PC-3 (cell line): ENCODE measurements at regions not wholly inside any gene's neighbourhood (a gene's known extent, or its start where the extent isn't known, plus 50 kb on each side); places are given as distances from the start of the nearest gene placed in this dataset.

Source experiments
- ATAC-seq: fragments of 200-7000 bp; cut with Tn5 transposase; 2 replicates; pipeline ENCODE4 v1.9.1; 2020; ENCODE audit warnings: mild to moderate bottlenecking, moderate library complexity
- BruUV-seq: library from RNA; stranded (reverse); fragments of 400-500 nt; replicated peaks from 2 replicates; lab custom pipeline; 2021; lab: Mats Ljungman, UMichigan
- CTCF ChIA-PET: fragments of 300-600 bp; sonication (Branson Sonifier 250); formaldehyde crosslinking; loops from one replicate; lab custom pipeline; 2022; ENCODE audit warnings: antibody characterized with exemption; lab: Charles Lee
- POLR2A ChIA-PET: fragments of 300-600 bp; sonication (Branson Sonifier 250); formaldehyde crosslinking; loops from one replicate; lab custom pipeline; 2022; ENCODE audit warnings: antibody characterized with exemption; ENCODE audit not compliant: unreplicated experiment; lab: Charles Lee
- DNase-seq: peaks from one replicate; pipeline ENCODE4 v3.0.0-alpha.2; 2015
- H2AFZ ChIP-seq: fragments of 300-600 bp; sonication (generic); 2 replicates; pipeline ENCODE4 v1.6.0; 2016; ENCODE audit warnings: antibody characterized with exemption, low read length
- H3F3A ChIP-seq: fragments of 300-600 bp; sonication (generic); one replicate; pipeline ENCODE4 v1.6.0; 2017; ENCODE audit warnings: antibody characterized with exemption, low read length, control low read depth, mild to moderate bottlenecking; ENCODE audit not compliant: unreplicated experiment
- H3K27ac ChIP-seq: fragments of 300-600 bp; sonication (generic); 2 replicates; pipeline ENCODE4 v1.5.1; 2016; ENCODE audit warnings: mild to moderate bottlenecking, low read length
- H3K27me3 ChIP-seq: fragments of 300-600 bp; sonication (generic); 2 replicates; pipeline ENCODE4 v1.6.1; 2016; ENCODE audit warnings: low read length, mixed read lengths
- H3K36me3 ChIP-seq: fragments of 300-600 bp; sonication (generic); 2 replicates; pipeline ENCODE4 v1.6.1; 2016; ENCODE audit warnings: low read depth, mixed run types, low read length, mixed read lengths
- H3K4me1 ChIP-seq: fragments of 300-600 bp; sonication (generic); 2 replicates; pipeline ENCODE4 v1.5.1; 2016; ENCODE audit warnings: low read length; ENCODE audit not compliant: insufficient read depth
- H3K4me2 ChIP-seq: fragments of 300-600 bp; sonication (generic); 2 replicates; pipeline ENCODE4 v1.6.0; 2016; ENCODE audit warnings: low read length
- H3K4me3 ChIP-seq: fragments of 300-600 bp; sonication (generic); 2 replicates; pipeline ENCODE4 v1.5.1; 2016; ENCODE audit warnings: mild to moderate bottlenecking, low read length, mixed read lengths
- H3K79me2 ChIP-seq: fragments of 300-600 bp; sonication (generic); 2 replicates; pipeline ENCODE4 v1.6.1; 2017; ENCODE audit warnings: low read length, mixed read lengths
- H3K9ac ChIP-seq: fragments of 300-600 bp; sonication (generic); 2 replicates; pipeline ENCODE4 v1.6.0; 2016; ENCODE audit warnings: mild to moderate bottlenecking, low read length
- H3K9me2 ChIP-seq: fragments of 300-600 bp; sonication (generic); replicated peaks from 2 replicates; pipeline ENCODE4 v1.6.1; 2016; ENCODE audit warnings: mixed run types, low read length, mixed read lengths
- H3K9me3 ChIP-seq: fragments of 300-600 bp; sonication (generic); 2 replicates; pipeline ENCODE4 v1.6.1; 2016; ENCODE audit warnings: low read length, mixed read lengths
- H4K20me1 ChIP-seq: fragments of 300-600 bp; sonication (generic); 2 replicates; pipeline ENCODE4 v1.6.1; 2016; ENCODE audit warnings: low read length, mixed read lengths
- EZH2 ChIP-seq: fragments of 300-600 bp; sonication (generic); IDR thresholded peaks from one replicate; pipeline ENCODE4 v1.6.1; 2017; ENCODE audit warnings: antibody characterized with exemption, mild to moderate bottlenecking, low read length; ENCODE audit not compliant: unreplicated experiment
- EZH2phosphoT487 ChIP-seq: fragments of 300-600 bp; sonication (generic); IDR thresholded peaks from 2 replicates; pipeline ENCODE4 v1.6.1; 2018; ENCODE audit warnings: mild to moderate bottlenecking, antibody characterized with exemption, low read length, borderline replicate concordance
- intact Hi-C: fragments of 100-400 bp; cut with micrococcal nuclease; formaldehyde crosslinking; loops from 2 replicates; pipeline ENCODE4 v1.9.0; 2023
- TF ChIP-seq, protein P1 (sequence below): fragments of 300-600 bp; sonication (generic); conservative IDR thresholded peaks from 2 replicates; pipeline ENCODE4 v1.5.1; 2017; ENCODE audit warnings: antibody characterized with exemption, low read depth, mild to moderate bottlenecking, low read length

DNA sequence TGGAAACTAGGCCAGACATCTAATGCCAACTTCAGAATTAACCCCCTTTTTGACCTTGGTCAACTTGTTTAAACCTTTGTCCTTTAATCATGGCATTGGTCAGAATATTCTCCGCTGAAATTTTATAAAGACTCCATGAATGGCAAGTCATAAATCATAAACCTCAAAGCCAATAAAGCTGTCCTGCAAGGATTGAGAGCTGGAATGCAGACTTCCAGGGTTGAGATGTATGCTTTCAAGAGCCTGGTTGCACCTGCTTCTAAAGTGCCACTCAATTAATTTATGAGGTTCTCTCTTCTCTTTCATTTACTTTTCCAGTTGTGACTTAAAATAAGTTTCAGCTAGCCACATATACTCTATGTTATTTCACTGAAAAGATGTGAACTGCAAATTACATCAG lies 136.2 kb upstream of the HCCS start:
- no peak for ATAC-seq
- Histone ChIP-seq H3K36me3 (no peaks in the 10 kb centered on the region), H3K9me3 (no peaks in the 10 kb centered on the region), H3K4me2 (no peak overlapping the region), H3K27me3 (no peaks in the 10 kb centered on the region), H4K20me1 (no peaks in the 10 kb centered on the region), H3K9ac (no peak overlapping the region), H3K4me3 (no peak overlapping the region), H3K79me2 (no peaks in the 10 kb centered on the region), H3K9me2 (no peaks in the 10 kb centered on the region), H3K27ac (no peak overlapping the region), H3K4me1 (no peaks in the 10 kb centered on the region), H3F3A (no peaks in the 10 kb centered on the region), H2AFZ (no peak overlapping the region)
- TF ChIP-seq EZH2 (no peak), EZH2phosphoT487 (no peak)
- TF ChIP-seq, protein P1, sequence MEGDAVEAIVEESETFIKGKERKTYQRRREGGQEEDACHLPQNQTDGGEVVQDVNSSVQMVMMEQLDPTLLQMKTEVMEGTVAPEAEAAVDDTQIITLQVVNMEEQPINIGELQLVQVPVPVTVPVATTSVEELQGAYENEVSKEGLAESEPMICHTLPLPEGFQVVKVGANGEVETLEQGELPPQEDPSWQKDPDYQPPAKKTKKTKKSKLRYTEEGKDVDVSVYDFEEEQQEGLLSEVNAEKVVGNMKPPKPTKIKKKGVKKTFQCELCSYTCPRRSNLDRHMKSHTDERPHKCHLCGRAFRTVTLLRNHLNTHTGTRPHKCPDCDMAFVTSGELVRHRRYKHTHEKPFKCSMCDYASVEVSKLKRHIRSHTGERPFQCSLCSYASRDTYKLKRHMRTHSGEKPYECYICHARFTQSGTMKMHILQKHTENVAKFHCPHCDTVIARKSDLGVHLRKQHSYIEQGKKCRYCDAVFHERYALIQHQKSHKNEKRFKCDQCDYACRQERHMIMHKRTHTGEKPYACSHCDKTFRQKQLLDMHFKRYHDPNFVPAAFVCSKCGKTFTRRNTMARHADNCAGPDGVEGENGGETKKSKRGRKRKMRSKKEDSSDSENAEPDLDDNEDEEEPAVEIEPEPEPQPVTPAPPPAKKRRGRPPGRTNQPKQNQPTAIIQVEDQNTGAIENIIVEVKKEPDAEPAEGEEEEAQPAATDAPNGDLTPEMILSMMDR: no peak
- intact Hi-C loops: no loop called here
- ChIA-PET POLR2A (no interaction called here), CTCF (no interaction called here)
- no peak for DNase-seq
- BruUV-seq: no TSS peak

- H2AFZ ChIP-seq: no peak overlapping the region
- no peak overlapping the region for H3K9ac ChIP-seq
- H3K4me3 ChIP-seq: no peak overlapping the region
- H3K9me2 ChIP-seq: no peaks in the 10 kb centered on the region
- no peaks in the 10 kb centered on the region for H3K4me1 ChIP-seq
- H3F3A ChIP-seq: no peaks in the 10 kb centered on the region
- intact Hi-C loops: no loop called here
- H3K9me3 ChIP-seq: no peaks in the 10 kb centered on the region
- ChIA-PET CTCF (no interaction called here), POLR2A (no interaction called here)
- TF ChIP-seq, protein P1: no peak
- TF ChIP-seq EZH2phosphoT487 (no peak), EZH2 (no peak)
- ATAC-seq (no peak), DNase-seq (no peak)
- no peaks in the 10 kb centered on the region for H3K36me3 ChIP-seq
- H3K27ac ChIP-seq: no peak overlapping the region
- no peaks in the 10 kb centered on the region for H3K27me3 ChIP-seq
- no peaks in the 10 kb centered on the region for H3K79me2 ChIP-seq
- no peaks in the 10 kb centered on the region for H4K20me1 ChIP-seq
- BruUV-seq: no TSS peak
- no peak overlapping the region for H3K4me2 ChIP-seq
Measured at GRCh38 chrX:10979956-10980355, 131.2 kb upstream of the HCCS start.

DNA sequence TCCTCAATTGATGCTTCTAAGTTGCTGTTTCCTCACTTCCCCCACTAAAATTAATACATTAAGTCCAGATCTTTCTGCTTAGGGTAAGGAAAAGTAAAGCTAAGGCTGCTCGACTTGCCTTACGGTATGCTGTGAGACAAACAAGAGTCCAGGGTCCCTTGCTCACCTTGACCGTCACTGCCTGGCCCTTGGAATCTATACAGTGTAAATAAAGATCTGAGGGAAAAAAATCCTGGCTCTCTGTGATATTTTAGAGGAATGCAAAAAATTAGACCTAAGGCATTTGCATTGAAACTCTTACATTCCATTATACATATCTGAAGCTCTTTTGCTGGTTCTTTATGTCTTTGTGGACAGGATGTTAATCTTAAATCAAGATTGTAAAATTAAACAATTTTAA lies 129.6 kb upstream of the HCCS start:
- no TSS peak for BruUV-seq
- Histone ChIP-seq H3F3A (no peaks in the 10 kb centered on the region), H4K20me1 (no peaks in the 10 kb centered on the region), H3K4me3 (no peak overlapping the region), H3K9ac (no peak overlapping the region), H3K36me3 (no peaks in the 10 kb centered on the region), H3K27me3 (no peaks in the 10 kb centered on the region), H3K9me2 (no peaks in the 10 kb centered on the region), H3K4me1 (no peaks in the 10 kb centered on the region), H3K9me3 (no peaks in the 10 kb centered on the region), H2AFZ (no peak overlapping the region), H3K4me2 (no peak overlapping the region), H3K27ac (no peak overlapping the region), H3K79me2 (no peaks in the 10 kb centered on the region)
- no peak for ATAC-seq
- ChIA-PET CTCF (no interaction called here), POLR2A (no interaction called here)
- TF ChIP-seq EZH2 (no peak), EZH2phosphoT487 (no peak)
- TF ChIP-seq, protein P1: no peak
- no peak for DNase-seq
- intact Hi-C loops: no loop called here
